H9 (cell line): ENCODE measurements at regions not wholly inside any gene's neighbourhood (a gene's known extent, or its start where the extent isn't known, plus 50 kb on each side); places are given as distances from the start of the nearest gene placed in this dataset.

Experiments
- DNase-seq: peaks from one replicate; pipeline ENCODE4 v3.0.0-alpha.2; 2017
- H2AFZ ChIP-seq: one replicate; pipeline ENCODE4 v1.6.1; 2013; ENCODE audit warnings: mild to moderate bottlenecking, low read length, control low read depth, moderate library complexity
- H2AK5ac ChIP-seq: 2 replicates; pipeline ENCODE4 v1.6.1; 2013; ENCODE audit warnings: low read length, control low read depth, mixed read lengths; ENCODE audit not compliant: insufficient read length
- H2BK120ac ChIP-seq: one replicate; pipeline ENCODE4 v1.6.1; 2013; ENCODE audit warnings: low read depth, mild to moderate bottlenecking, low read length, control low read depth, inconsistent platforms; ENCODE audit not compliant: poor library complexity, severe bottlenecking
- H2BK12ac ChIP-seq: 2 replicates; pipeline ENCODE4 v1.6.1; 2013; ENCODE audit warnings: low read length, control low read depth, mixed read lengths, low read depth; ENCODE audit not compliant: insufficient read length
- H2BK15ac ChIP-seq: 2 replicates; pipeline ENCODE4 v1.6.1; 2013; ENCODE audit warnings: low read depth, low read length, control low read depth
- H2BK20ac ChIP-seq: one replicate; pipeline ENCODE4 v1.6.1; 2013; ENCODE audit warnings: low read depth, mild to moderate bottlenecking, low read length, control low read depth, inconsistent platforms; ENCODE audit not compliant: poor library complexity, severe bottlenecking
- H2BK5ac ChIP-seq: 2 replicates; pipeline ENCODE4 v1.6.1; 2013; ENCODE audit warnings: low read length, control low read depth, mixed read lengths; ENCODE audit not compliant: insufficient read length
- H3K14ac ChIP-seq: 2 replicates; pipeline ENCODE4 v1.6.1; 2013; ENCODE audit warnings: low read length, control low read depth; ENCODE audit not compliant: insufficient read depth
- H3K18ac ChIP-seq: 2 replicates; pipeline ENCODE4 v1.6.1; 2013; ENCODE audit warnings: low read depth, mild to moderate bottlenecking, mixed read lengths, low read length, control low read depth; ENCODE audit not compliant: insufficient read length
- H3K23ac ChIP-seq: 2 replicates; pipeline ENCODE4 v1.6.1; 2013; ENCODE audit warnings: low read length, control low read depth, mixed read lengths, low read depth; ENCODE audit not compliant: insufficient read length
- H3K23me2 ChIP-seq: 2 replicates; pipeline ENCODE4 v1.6.1; 2013; ENCODE audit warnings: low read depth, mild to moderate bottlenecking, mixed read lengths, low read length, control low read depth; ENCODE audit not compliant: insufficient read length, poor library complexity, severe bottlenecking
- H3K27ac ChIP-seq: 2 replicates; pipeline ENCODE4 v1.5.1; 2013; ENCODE audit warnings: low read length, control low read depth, mixed read lengths, low read depth; ENCODE audit not compliant: insufficient read length
- H3K27me3 ChIP-seq: 2 replicates; pipeline ENCODE4 v1.6.1; 2013; ENCODE audit warnings: low read length, control low read depth, inconsistent platforms; ENCODE audit not compliant: insufficient read depth
- H3K4ac ChIP-seq: 2 replicates; pipeline ENCODE4 v1.6.1; 2013; ENCODE audit warnings: low read depth, mild to moderate bottlenecking, control low read depth, inconsistent platforms, low read length, moderate library complexity
- H3K4me1 ChIP-seq: 2 replicates; pipeline ENCODE4 v1.6.1; 2013; ENCODE audit warnings: low read length, control low read depth, inconsistent platforms; ENCODE audit not compliant: insufficient read depth
- H3K4me2 ChIP-seq: 2 replicates; pipeline ENCODE4 v1.6.1; 2013; ENCODE audit warnings: low read length, control low read depth, mixed read lengths; ENCODE audit not compliant: insufficient read length, insufficient read depth
- H3K56ac ChIP-seq: 2 replicates; pipeline ENCODE4 v1.6.1; 2013; ENCODE audit warnings: low read depth, mild to moderate bottlenecking, mixed read lengths, low read length, control low read depth; ENCODE audit not compliant: insufficient read length
- H3K79me1 ChIP-seq: 2 replicates; pipeline ENCODE4 v1.6.1; 2013; ENCODE audit warnings: low read depth, mild to moderate bottlenecking, moderate library complexity, low read length, control low read depth, inconsistent platforms; ENCODE audit not compliant: insufficient read depth, poor library complexity, severe bottlenecking
- H3K79me2 ChIP-seq: 2 replicates; pipeline ENCODE4 v1.6.1; 2013; ENCODE audit warnings: low read length, control low read depth, inconsistent platforms; ENCODE audit not compliant: insufficient read depth
- H3K9ac ChIP-seq: 2 replicates; pipeline ENCODE4 v1.6.1; 2013; ENCODE audit warnings: low read length, control low read depth, mixed read lengths; ENCODE audit not compliant: insufficient read length; ENCODE audit errors: extremely low read depth
- H3K9me3 ChIP-seq: one replicate; pipeline ENCODE4 v1.6.1; 2013; ENCODE audit warnings: low read depth, low read length, inconsistent platforms; ENCODE audit not compliant: control insufficient read depth
- H3T11ph ChIP-seq: one replicate; pipeline ENCODE4 v1.6.1; 2013; ENCODE audit warnings: mild to moderate bottlenecking, low read length, control low read depth, inconsistent platforms
- H4K20me1 ChIP-seq: one replicate; pipeline ENCODE4 v1.6.1; 2013; ENCODE audit not compliant: control insufficient read depth, insufficient read length, insufficient read depth
- H4K5ac ChIP-seq: 2 replicates; pipeline ENCODE4 v1.6.1; 2013; ENCODE audit warnings: low read depth, mild to moderate bottlenecking, mixed read lengths, low read length, control low read depth; ENCODE audit not compliant: insufficient read length
- H4K8ac ChIP-seq: replicated peaks from 2 replicates; pipeline ENCODE4 v1.6.1; 2013; ENCODE audit warnings: low read length, control low read depth, mixed read lengths, low read depth; ENCODE audit not compliant: insufficient read length
- H4K91ac ChIP-seq: 2 replicates; pipeline ENCODE4 v1.6.1; 2013; ENCODE audit warnings: low read depth, mild to moderate bottlenecking, moderate library complexity, mixed read lengths, low read length, control low read depth; ENCODE audit not compliant: insufficient read length
- H3K27ac Mint-ChIP-seq, 3 experiments: 2 replicates in 2 of 3; 3 replicates in 1 of 3; pipeline ENCODE4 v1.8.0; 2020 to 2021; ENCODE audit warnings: mixed read lengths in 3 of 3, mild to moderate bottlenecking in 1 of 3, moderate library complexity in 1 of 3
- H3K27me3 Mint-ChIP-seq: 2 replicates; pipeline ENCODE4 v1.8.0; 2021; ENCODE audit warnings: low read depth, mild to moderate bottlenecking, moderate library complexity, mixed read lengths
- H3K36me3 Mint-ChIP-seq, 3 experiments: 2 replicates in 2 of 3; 3 replicates in 1 of 3; pipeline ENCODE4 v1.8.0; 2020 to 2021; ENCODE audit warnings: low read depth in 3 of 3, mixed read lengths in 3 of 3; ENCODE audit not compliant: insufficient read depth in 1 of 3
- H3K4me1 Mint-ChIP-seq, 2 experiments: 2 replicates each; pipeline ENCODE4 v1.8.0; 2020; ENCODE audit warnings: mixed read lengths in 2 of 2
- H3K4me3 Mint-ChIP-seq, 2 experiments: 2 replicates in 1 of 2; 3 replicates in 1 of 2; pipeline ENCODE4 v1.8.0; 2020 to 2021; ENCODE audit warnings: mild to moderate bottlenecking in 2 of 2, mixed read lengths in 2 of 2, moderate library complexity in 1 of 2
- H3K9me3 Mint-ChIP-seq, 2 experiments: 2 replicates in 1 of 2; 3 replicates in 1 of 2; pipeline ENCODE4 v1.8.0; 2020; ENCODE audit warnings: mild to moderate bottlenecking in 2 of 2, mixed read lengths in 2 of 2, moderate library complexity in 1 of 2
- WGBS: extraction: QIAGEN DNeasy Blood & Tissue Kit; methylation state at CpG from one replicate; pipeline ENCODE4 v1.1.7; 2013; ENCODE audit warnings: missing lambda C conversion rate, low lambda C conversion rate, mixed read lengths; ENCODE audit not compliant: insufficient read length; ENCODE audit errors: extremely low coverage; 5-methylcytosine and 5-hydroxymethylcytosine counted together
- TF ChIP-seq, protein P1 (sequence below): fragments of 200-600 bp; sonication (generic); conservative IDR thresholded peaks from 3 replicates; pipeline ENCODE4 v1.8.0; 2021; ENCODE audit warnings: antibody characterized with exemption, mild to moderate bottlenecking

DNA sequence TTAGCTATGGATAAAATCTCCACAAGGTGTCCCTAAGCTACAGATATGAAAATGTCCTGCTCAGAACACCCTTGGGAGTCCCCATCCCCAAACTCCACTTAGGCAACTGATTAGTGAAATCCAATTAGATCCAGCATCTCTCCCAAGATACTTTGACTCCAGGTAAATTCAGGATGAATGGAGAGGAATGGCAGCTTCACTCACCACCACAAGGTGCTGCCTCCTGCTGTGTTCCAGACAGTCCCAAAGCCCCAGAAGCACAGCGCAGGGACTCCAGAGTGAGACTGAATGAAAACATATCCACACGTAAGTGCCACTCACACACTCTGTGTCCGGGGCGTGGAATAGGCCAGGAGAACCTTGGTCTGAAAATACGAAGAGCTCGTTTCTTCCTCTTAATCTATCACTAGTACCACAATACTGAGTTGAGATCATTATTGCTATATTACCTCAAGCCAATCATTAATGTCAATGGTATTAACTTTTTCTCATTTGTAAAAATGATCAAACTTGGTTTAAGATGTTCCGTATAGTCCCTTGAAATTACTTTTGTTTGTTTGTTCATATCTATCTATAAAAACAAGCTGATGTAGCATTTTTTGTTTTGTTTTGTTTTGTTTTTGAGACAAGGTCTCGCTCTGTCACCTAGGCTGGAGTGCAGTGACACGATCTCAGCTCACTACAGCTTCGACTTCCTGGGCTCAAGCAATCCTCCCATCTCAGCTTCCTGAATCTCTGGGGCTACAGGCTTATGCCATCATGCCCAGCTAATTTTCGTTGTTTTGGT lies 70.0 kb upstream of the BICD1 start:
- H2BK15ac ChIP-seq, result no peak overlapping the region
- peaks cover 0 to under 1% (median 0%) of the 10 kb centered on the region in 3 experiments; a peak in 1 of 7 replicates for H3K36me3 Mint-ChIP-seq
- no peak overlapping the region for H4K8ac ChIP-seq
- no peak overlapping the region for H2BK20ac ChIP-seq
- TF ChIP-seq, protein P1, sequence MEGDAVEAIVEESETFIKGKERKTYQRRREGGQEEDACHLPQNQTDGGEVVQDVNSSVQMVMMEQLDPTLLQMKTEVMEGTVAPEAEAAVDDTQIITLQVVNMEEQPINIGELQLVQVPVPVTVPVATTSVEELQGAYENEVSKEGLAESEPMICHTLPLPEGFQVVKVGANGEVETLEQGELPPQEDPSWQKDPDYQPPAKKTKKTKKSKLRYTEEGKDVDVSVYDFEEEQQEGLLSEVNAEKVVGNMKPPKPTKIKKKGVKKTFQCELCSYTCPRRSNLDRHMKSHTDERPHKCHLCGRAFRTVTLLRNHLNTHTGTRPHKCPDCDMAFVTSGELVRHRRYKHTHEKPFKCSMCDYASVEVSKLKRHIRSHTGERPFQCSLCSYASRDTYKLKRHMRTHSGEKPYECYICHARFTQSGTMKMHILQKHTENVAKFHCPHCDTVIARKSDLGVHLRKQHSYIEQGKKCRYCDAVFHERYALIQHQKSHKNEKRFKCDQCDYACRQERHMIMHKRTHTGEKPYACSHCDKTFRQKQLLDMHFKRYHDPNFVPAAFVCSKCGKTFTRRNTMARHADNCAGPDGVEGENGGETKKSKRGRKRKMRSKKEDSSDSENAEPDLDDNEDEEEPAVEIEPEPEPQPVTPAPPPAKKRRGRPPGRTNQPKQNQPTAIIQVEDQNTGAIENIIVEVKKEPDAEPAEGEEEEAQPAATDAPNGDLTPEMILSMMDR, result no peak; the same call in 2 of the 3 replicates
- no peak overlapping the region for H3K4ac ChIP-seq
- H3K27me3 ChIP-seq, result no peaks in the 10 kb centered on the region
- H3K14ac ChIP-seq, result no peak overlapping the region
- H2BK12ac ChIP-seq, result no peak overlapping the region
- no peak overlapping the region for H3T11ph ChIP-seq
- H3K4me1 ChIP-seq, result peaks cover 3% of the 10 kb centered on the region; the same call in 1 of the 2 replicates
- H2BK5ac ChIP-seq, result no peak overlapping the region
- H3K23ac ChIP-seq, result no peak overlapping the region
- DNase-seq, result no peak
- H3K9me3 ChIP-seq, result no peaks in the 10 kb centered on the region
- no peak overlapping the region for H3K9ac ChIP-seq
- no peak overlapping the region for H3K18ac ChIP-seq
- H3K79me2 ChIP-seq, result no peaks in the 10 kb centered on the region
- H3K56ac ChIP-seq, result no peak overlapping the region
- peaks cover under 1% of the 10 kb centered on the region in 2 experiments for H3K9me3 Mint-ChIP-seq
- H2BK120ac ChIP-seq, result no peak overlapping the region
- no peak overlapping the region for H4K91ac ChIP-seq
- H2AFZ ChIP-seq, result no peak overlapping the region
- H2AK5ac ChIP-seq, result no peak overlapping the region
- peaks cover 2% of the 10 kb centered on the region for H3K23me2 ChIP-seq
- no peaks in the 10 kb centered on the region for H3K79me1 ChIP-seq
- H4K5ac ChIP-seq, result no peak overlapping the region
- H3K4me1 Mint-ChIP-seq, result peaks cover 36 to 42% of the 10 kb centered on the region in 2 experiments
- H3K27ac ChIP-seq, result no peak overlapping the region
- H4K20me1 ChIP-seq, result no peaks in the 10 kb centered on the region
- H3K4me2 ChIP-seq, result no peak overlapping the region
- H3K27me3 Mint-ChIP-seq, result peaks cover 5% of the 10 kb centered on the region; the same call in 1 of the 2 replicates
- 0 out of 7 replicates have a peak overlapping the region, but pooled peaks of 1 of the 3 experiments have one; percentile 57 for H3K27ac Mint-ChIP-seq
- H3K4me3 Mint-ChIP-seq, result no peak overlapping the region
- no CpG with 5 or more reads among the region's 11 CpGs for WGBS
